ENCODE measurements at regions not wholly inside any gene's neighbourhood (a gene's known extent, or its start where the extent isn't known, plus 50 kb on each side); places are given as distances from the start of the nearest gene placed in this dataset.

DNA sequence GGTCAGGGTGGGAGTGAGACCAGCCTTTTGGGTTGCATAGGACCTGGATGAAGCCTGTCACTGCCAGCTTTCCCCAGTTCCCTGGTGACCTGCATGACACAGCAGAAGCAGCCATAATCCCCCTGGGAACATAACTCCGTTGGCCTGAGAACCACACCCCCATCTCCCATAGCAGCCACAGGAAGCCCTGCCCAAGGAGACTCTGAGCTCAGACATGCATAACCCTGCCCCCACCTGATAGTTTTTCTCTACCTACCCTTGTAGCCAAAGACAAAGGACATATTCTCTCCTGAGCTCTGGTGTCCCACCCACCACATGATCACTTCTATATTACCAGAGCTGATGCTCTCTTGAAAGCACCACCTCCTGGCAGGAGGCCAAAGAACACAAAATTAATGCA, 413.5 kb upstream of the HTR2A start:
- ATAC-seq (no peak), DNase-seq (ENCODE audit: low spot score) (no peak)
- H3K27me3 Mint-ChIP-seq = no peaks in the 10 kb centered on the region
- no peak overlapping the region for H3K4me3 Mint-ChIP-seq
- no peaks in the 10 kb centered on the region for H3K4me1 Mint-ChIP-seq (ENCODE audit: low read depth in 2 of 2)
- H3K9me3 Mint-ChIP-seq = peaks cover 10% of the 10 kb centered on the region
- no peaks in the 10 kb centered on the region for H3K36me3 Mint-ChIP-seq
- H3K27ac Mint-ChIP-seq = no peak overlapping the region

DNA sequence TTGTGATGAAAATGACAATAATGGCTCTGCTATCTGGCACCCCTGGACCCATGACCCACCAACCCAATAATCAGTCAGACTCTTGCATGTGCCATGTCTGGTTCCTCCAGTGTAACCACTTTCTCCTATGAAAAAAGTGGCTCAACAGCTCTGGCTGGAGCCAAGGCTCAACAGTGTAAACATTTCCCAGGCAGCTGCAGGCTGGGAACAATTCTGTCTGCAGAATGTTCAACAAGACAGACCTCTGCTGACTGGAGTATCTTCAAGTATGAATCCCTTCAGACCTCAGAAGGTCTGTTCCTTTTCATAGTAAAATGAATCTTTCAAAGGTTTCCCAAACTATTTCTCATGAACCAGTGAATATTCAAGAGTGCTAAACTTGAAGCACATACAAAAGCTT, 410.1 kb upstream of the HTR2A start:
- no peaks in the 10 kb centered on the region for H3K4me1 Mint-ChIP-seq (ENCODE audit: low read depth in 2 of 2)

GRCh38 chr13:47303626-47304025, 406.8 kb upstream of the HTR2A start:
- Mint-ChIP-seq H3K27me3 (no peaks in the 10 kb centered on the region), H3K4me3 (no peak overlapping the region), H3K4me1 (ENCODE audit: low read depth in 2 of 2) (no peaks in the 10 kb centered on the region), H3K27ac (no peak overlapping the region), H3K36me3 (no peaks in the 10 kb centered on the region), H3K9me3 (peaks cover 4% of the 10 kb centered on the region)
- DNase-seq (ENCODE audit: low spot score) (no peak), ATAC-seq (no peak)

More for the DNA sequence above, 410.1 kb upstream of the HTR2A start:
- Mint-ChIP-seq H3K36me3 (no peaks in the 10 kb centered on the region), H3K9me3 (peaks cover 8% of the 10 kb centered on the region), H3K27ac (no peak overlapping the region), H3K27me3 (no peaks in the 10 kb centered on the region), H3K4me3 (no peak overlapping the region)
- ATAC-seq (no peak), DNase-seq (ENCODE audit: low spot score) (no peak)

GRCh38 chr13:47299304-47299703, 402.5 kb upstream of the HTR2A start:
- no peak overlapping the region for H3K27ac Mint-ChIP-seq
- H3K4me1 Mint-ChIP-seq (ENCODE audit: low read depth in 2 of 2) = no peaks in the 10 kb centered on the region
- peaks cover 4% of the 10 kb centered on the region for H3K9me3 Mint-ChIP-seq
- no peak for ATAC-seq
- no peaks in the 10 kb centered on the region for H3K36me3 Mint-ChIP-seq
- H3K4me3 Mint-ChIP-seq = no peak overlapping the region
- DNase-seq (ENCODE audit: low spot score) = no peak
- no peaks in the 10 kb centered on the region for H3K27me3 Mint-ChIP-seq

DNA sequence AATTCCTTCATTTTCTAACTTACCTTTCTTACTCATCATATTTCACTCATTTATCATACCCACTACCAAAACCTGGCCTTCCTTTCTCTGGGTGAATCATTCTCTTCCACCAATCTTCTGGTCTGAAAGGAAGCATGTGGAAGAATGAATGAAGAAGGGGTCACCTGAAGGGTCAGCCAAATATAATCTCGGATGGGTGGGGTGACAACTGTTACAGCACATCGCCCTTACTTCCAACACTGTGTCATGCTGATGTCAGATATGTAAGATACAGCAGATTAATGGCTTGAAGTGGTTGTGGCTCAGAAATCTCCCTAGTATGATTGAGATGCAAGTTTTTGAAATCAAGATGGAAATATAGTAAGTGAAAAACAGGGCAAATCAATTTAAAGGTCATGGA, 401.7 kb upstream of the HTR2A start:
- Mint-ChIP-seq H3K36me3 (no peaks in the 10 kb centered on the region), H3K4me1 (ENCODE audit: low read depth in 2 of 2) (no peaks in the 10 kb centered on the region), H3K27ac (no peak overlapping the region), H3K27me3 (no peaks in the 10 kb centered on the region), H3K4me3 (no peak overlapping the region), H3K9me3 (peaks cover 7% of the 10 kb centered on the region)
- DNase-seq (ENCODE audit: low spot score) (no peak), ATAC-seq (no peak)

DNA sequence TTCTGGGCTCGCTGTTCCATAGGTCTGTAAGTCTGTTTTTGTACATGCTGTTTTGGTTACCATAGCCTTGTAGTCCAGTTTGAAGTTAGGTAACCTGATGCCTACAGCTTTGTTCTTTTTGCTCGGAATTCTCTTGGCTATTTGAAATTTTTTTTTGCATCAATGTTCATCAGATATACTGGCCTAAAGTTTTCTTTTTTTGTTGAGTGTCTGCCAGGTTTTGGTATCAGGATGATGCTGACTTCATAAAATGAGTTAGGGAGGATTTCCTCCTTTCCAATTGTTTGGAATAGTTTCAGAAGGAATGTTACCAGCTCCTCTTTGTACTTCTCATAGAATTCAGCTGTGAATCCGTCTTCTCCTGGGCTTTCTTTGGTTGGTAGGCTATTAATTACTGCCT, 397.8 kb upstream of the HTR2A start:
- H3K4me1 Mint-ChIP-seq (ENCODE audit: low read depth in 2 of 2) = no peaks in the 10 kb centered on the region
- no peak overlapping the region for H3K27ac Mint-ChIP-seq
- no peaks in the 10 kb centered on the region for H3K36me3 Mint-ChIP-seq
- H3K27me3 Mint-ChIP-seq = no peaks in the 10 kb centered on the region
- ATAC-seq (no peak), DNase-seq (ENCODE audit: low spot score) (no peak)
- H3K4me3 Mint-ChIP-seq = no peak overlapping the region
- H3K9me3 Mint-ChIP-seq = peaks cover 3% of the 10 kb centered on the region

- Mint-ChIP-seq H3K36me3 (no peaks in the 10 kb centered on the region), H3K4me1 (ENCODE audit: low read depth in 2 of 2) (no peaks in the 10 kb centered on the region), H3K27ac (no peak overlapping the region), H3K27me3 (no peaks in the 10 kb centered on the region), H3K9me3 (peaks cover 3% of the 10 kb centered on the region), H3K4me3 (no peak overlapping the region)
- no peak for DNase-seq (ENCODE audit: low spot score)
- no peak for ATAC-seq
Observed at GRCh38 chr13:47291107-47291656, 394.3 kb upstream of the HTR2A start.

DNA sequence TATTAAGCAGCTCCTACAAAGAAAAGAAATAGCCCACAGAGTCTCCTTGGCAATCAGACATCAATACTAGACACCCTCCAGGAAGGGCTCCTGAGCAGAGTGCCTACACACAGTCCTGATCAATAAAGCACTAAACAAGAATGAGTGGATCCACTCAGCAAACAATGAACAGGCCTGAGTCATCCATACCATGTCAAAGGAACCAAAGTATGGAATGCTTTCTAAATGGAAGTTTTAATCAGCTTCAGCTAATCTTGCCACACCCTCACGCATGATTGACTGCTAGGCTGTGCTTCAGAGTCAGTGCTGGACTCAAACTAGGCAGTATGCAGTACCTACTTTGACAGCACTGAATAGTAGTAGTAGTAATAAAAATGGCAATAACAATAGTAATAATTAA, 392.7 kb upstream of the HTR2A start:
- H3K4me3 Mint-ChIP-seq = no peak overlapping the region
- H3K36me3 Mint-ChIP-seq = no peaks in the 10 kb centered on the region
- H3K27ac Mint-ChIP-seq = no peak overlapping the region
- DNase-seq (ENCODE audit: low spot score) = no peak
- no peak for ATAC-seq
- no peaks in the 10 kb centered on the region for H3K27me3 Mint-ChIP-seq
- H3K4me1 Mint-ChIP-seq (ENCODE audit: low read depth in 2 of 2) = no peaks in the 10 kb centered on the region
- H3K9me3 Mint-ChIP-seq = peaks cover 3% of the 10 kb centered on the region

GRCh38 chr13:47288546-47288945, 391.7 kb upstream of the HTR2A start:
- Mint-ChIP-seq H3K27ac (no peak overlapping the region), H3K4me1 (ENCODE audit: low read depth in 2 of 2) (no peaks in the 10 kb centered on the region)
- no peak for ATAC-seq

DNA sequence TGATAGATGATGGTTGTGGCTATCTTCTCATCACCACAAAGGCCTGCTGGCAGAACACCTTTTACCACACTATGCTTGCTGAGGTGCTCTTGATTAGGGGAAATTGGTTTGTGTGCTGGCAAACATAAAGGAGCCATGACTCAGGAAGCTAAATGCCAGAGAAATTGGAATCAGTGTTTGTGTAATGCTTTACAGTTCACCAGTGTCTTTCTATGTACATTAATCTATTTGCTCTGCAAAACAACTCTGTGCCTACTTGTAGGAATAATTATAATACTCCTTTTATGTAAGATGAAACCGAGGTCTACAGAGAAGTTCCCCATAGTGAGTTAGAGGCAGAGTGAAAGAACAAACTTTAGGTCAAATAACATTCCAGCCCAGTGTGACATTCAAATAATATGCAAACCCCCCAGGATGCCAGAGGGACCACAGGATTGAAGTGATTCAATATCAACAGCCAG, 390.5 kb upstream of the HTR2A start:
- no peaks in the 10 kb centered on the region for H3K36me3 Mint-ChIP-seq
- H3K4me3 Mint-ChIP-seq = no peak overlapping the region
- H3K9me3 Mint-ChIP-seq = peaks cover 4% of the 10 kb centered on the region
- H3K27ac Mint-ChIP-seq = no peak overlapping the region
- H3K4me1 Mint-ChIP-seq (ENCODE audit: low read depth in 2 of 2) = no peaks in the 10 kb centered on the region
- no peak for DNase-seq (ENCODE audit: low spot score)
- no peak for ATAC-seq
- peaks cover 0 to 3% of the 10 kb centered on the region in 2 donors for H3K27me3 Mint-ChIP-seq

More at GRCh38 chr13:47288546-47288945, 391.7 kb upstream of the HTR2A start:
- no peak for DNase-seq (ENCODE audit: low spot score)
- H3K4me3 Mint-ChIP-seq = no peak overlapping the region
- no peaks in the 10 kb centered on the region for H3K36me3 Mint-ChIP-seq
- H3K27me3 Mint-ChIP-seq = no peaks in the 10 kb centered on the region
- no peaks in the 10 kb centered on the region for H3K9me3 Mint-ChIP-seq

DNA sequence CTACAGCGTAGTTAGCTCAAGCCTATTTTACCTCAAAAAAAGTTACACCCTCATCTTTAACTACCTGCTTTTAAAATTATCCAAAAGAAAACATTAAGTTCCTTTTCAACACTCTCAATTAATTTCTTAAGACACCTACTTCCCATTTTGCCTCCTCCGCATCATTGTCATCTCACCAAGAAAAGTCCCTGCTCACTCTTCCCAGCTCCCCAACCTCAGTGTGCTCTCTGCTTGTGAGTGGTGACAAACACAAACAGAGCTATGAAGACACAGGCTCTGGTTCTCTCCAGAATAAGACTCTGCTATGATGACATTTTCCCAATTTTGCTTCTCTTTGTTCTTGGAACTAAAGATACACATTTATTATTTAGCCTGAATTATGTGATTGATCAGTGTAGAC, 385.1 kb upstream of the HTR2A start:
- peaks cover 0 to 3% of the 10 kb centered on the region in 2 donors for H3K27me3 Mint-ChIP-seq
- peaks cover 4% of the 10 kb centered on the region for H3K9me3 Mint-ChIP-seq
- H3K4me1 Mint-ChIP-seq (ENCODE audit: low read depth in 2 of 2) = no peaks in the 10 kb centered on the region
- DNase-seq (ENCODE audit: low spot score) (no peak), ATAC-seq (no peak)
- no peak overlapping the region for H3K27ac Mint-ChIP-seq
- H3K4me3 Mint-ChIP-seq = no peak overlapping the region
- no peaks in the 10 kb centered on the region for H3K36me3 Mint-ChIP-seq

- H3K9me3 Mint-ChIP-seq = peaks cover 6% of the 10 kb centered on the region
- H3K27ac Mint-ChIP-seq = no peak overlapping the region
- ATAC-seq (no peak), DNase-seq (ENCODE audit: low spot score) (no peak)
- no peak overlapping the region for H3K4me3 Mint-ChIP-seq
- peaks cover 0 to 3% of the 10 kb centered on the region in 2 donors for H3K27me3 Mint-ChIP-seq
- no peaks in the 10 kb centered on the region for H3K4me1 Mint-ChIP-seq (ENCODE audit: low read depth in 2 of 2)
- H3K36me3 Mint-ChIP-seq = no peaks in the 10 kb centered on the region
Observed at GRCh38 chr13:47279920-47280319, 383.1 kb upstream of the HTR2A start.

DNA sequence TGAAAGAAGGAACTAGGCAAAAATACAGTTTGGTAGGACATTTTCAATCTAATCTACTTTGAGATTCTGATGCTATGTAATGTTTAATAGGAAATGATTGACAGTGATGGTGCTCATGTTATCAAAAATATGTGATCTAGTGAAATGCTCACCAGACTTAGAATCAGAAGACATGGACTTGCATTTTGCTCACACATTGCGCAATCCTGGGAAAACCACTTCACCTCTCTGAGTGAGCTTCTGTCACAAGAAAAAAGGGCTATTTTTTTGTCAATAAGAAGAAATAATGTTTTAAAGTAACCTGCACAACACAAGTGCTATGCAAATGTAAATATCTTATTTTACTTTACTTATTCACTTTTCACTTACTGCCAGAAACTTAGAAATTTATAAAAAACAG, 380.9 kb upstream of the HTR2A start:
- H3K27me3 Mint-ChIP-seq = no peaks in the 10 kb centered on the region
- no peak overlapping the region for H3K4me3 Mint-ChIP-seq
- DNase-seq (ENCODE audit: low spot score) (no peak), ATAC-seq (no peak)
- no peaks in the 10 kb centered on the region for H3K4me1 Mint-ChIP-seq (ENCODE audit: low read depth in 2 of 2)
- H3K36me3 Mint-ChIP-seq = no peaks in the 10 kb centered on the region
- H3K27ac Mint-ChIP-seq = no peak overlapping the region
- peaks cover 3% of the 10 kb centered on the region for H3K9me3 Mint-ChIP-seq

DNA sequence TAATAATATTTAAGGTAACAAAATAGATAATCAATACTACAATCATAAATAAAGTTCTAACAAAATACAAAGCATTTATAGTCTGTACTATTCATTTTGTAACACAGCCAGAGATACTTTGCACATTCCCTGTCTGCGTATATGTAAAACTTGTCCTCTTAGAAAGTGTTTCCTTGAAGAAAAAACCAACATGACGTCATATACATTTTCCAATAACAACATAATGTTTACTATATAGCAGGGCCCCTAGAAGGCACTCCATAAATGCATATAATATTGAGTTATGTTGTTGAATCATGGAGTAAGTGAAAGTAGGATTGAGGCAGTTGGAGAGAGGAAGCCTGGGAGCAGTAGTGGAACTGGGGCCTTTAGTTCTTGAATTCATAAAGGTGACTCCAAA, 371.4 kb upstream of the HTR2A start:
- Mint-ChIP-seq H3K4me3 (no peak overlapping the region), H3K4me1 (ENCODE audit: low read depth in 2 of 2) (no peaks in the 10 kb centered on the region), H3K27me3 (no peaks in the 10 kb centered on the region), H3K36me3 (no peaks in the 10 kb centered on the region), H3K27ac (no peak overlapping the region), H3K9me3 (no peaks in the 10 kb centered on the region)
- DNase-seq (ENCODE audit: low spot score) (no peak), ATAC-seq (no peak)

DNA sequence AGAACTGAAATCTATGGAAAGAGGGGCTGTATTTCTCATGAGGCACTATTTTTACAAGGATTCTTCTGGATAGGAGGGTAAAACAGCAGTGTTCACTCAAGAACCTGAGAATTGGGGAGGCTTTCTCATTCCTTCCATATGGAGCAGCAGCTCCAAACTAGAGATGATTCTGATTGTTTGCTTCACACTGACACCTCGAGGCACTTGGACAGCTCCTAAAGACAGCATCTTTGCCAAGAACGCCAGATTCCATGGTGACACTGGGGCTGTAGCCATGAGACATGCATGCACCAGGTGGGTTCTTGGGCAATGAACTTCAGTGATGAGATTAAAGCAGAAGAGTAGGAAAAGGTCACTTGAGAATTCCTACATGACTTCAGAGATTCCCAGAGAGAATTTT, 361.5 kb upstream of the HTR2A start:
- Mint-ChIP-seq H3K27me3 (no peaks in the 10 kb centered on the region), H3K27ac (no peak overlapping the region), H3K4me3 (no peak overlapping the region), H3K9me3 (peaks cover 4% of the 10 kb centered on the region), H3K36me3 (no peaks in the 10 kb centered on the region), H3K4me1 (ENCODE audit: low read depth in 2 of 2) (no peaks in the 10 kb centered on the region)
- ATAC-seq (no peak), DNase-seq (ENCODE audit: low spot score) (no peak)

Measured in natural killer cell treated with Interleukin-12 subunit alpha and Interleukin-12 subunit beta and Interleukin-15 and Interleukin-18, amount 100 ng/mL, for 72 hours (primary cell).